MM.1S (cell line): ENCODE measurements at regions not wholly inside any gene's neighbourhood (a gene's known extent, or its start where the extent isn't known, plus 50 kb on each side); places are given as distances from the start of the nearest gene placed in this dataset.

Experiments used
- EZH2 ChIP-seq: fragments of 300-600 bp; sonication (generic); optimal IDR thresholded peaks from 2 replicates; pipeline ENCODE3; 2017; ENCODE audit warnings: low read depth, mild to moderate bottlenecking, antibody characterized with exemption, low read length, mixed read lengths
- TF ChIP-seq, protein P1 (sequence below): fragments of 300-600 bp; sonication (generic); IDR thresholded peaks from 2 replicates; pipeline ENCODE4 v1.5.1; 2016; ENCODE audit warnings: antibody characterized with exemption, low read length, mixed read lengths

DNA sequence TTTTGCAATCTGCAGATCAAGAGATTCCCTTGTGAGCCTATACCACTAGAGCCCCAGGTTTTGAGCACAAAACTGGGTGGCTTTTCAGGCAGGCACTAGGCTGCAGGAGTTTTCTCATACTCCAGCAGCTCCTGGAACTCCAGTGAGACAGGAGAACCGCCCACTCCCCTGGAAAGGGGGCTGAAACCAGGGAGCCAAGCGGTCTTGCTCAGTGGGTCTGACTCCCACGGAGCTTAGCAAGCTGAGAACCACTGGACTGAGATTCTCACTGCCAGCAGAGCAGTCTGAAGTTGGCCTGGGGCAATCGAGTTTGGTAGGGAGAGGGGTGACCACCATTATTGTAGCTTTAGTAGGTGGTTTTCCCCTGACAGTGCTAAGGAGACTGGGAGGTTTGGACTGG lies 313.8 kb upstream of the TEX13C start:
- TF ChIP-seq, protein P1, sequence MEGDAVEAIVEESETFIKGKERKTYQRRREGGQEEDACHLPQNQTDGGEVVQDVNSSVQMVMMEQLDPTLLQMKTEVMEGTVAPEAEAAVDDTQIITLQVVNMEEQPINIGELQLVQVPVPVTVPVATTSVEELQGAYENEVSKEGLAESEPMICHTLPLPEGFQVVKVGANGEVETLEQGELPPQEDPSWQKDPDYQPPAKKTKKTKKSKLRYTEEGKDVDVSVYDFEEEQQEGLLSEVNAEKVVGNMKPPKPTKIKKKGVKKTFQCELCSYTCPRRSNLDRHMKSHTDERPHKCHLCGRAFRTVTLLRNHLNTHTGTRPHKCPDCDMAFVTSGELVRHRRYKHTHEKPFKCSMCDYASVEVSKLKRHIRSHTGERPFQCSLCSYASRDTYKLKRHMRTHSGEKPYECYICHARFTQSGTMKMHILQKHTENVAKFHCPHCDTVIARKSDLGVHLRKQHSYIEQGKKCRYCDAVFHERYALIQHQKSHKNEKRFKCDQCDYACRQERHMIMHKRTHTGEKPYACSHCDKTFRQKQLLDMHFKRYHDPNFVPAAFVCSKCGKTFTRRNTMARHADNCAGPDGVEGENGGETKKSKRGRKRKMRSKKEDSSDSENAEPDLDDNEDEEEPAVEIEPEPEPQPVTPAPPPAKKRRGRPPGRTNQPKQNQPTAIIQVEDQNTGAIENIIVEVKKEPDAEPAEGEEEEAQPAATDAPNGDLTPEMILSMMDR = no peak
- TF ChIP-seq EZH2 = no peak
